GDM1 (cell line): ENCODE measurements at regions not wholly inside any gene's neighbourhood (a gene's known extent, or its start where the extent isn't known, plus 50 kb on each side); places are given as distances from the start of the nearest gene placed in this dataset.
"Not testable (repeated sequence)": the region's sequence is repeated elsewhere in the genome, so short reads cannot be mapped to it uniquely, and the experiment has no call there.

Experiments used
- DNase-seq: peaks from one replicate; lab custom pipeline; 2025; lab: John Stamatoyannopoulos, UW

DNA sequence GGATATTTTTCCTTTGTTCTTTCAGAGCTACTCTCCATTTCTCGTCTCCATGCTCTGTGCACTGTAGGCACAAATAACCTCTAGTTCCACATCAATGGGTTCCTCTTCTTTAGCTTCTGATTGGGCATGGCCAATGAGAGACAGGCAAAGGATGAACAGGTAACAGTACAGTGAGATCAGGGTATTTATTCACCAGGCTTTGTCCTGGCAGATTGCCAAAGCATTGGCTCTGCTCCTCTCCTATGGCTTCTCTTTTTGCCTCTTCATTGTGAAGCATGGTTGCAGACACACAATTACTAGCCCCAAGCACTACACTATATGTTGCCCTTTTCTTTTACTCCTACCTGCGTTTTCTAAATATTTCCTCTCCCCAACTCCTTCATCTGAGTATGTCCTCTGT lies 215.1 kb upstream of the ARRDC3 start:
- no peak for DNase-seq

DNA sequence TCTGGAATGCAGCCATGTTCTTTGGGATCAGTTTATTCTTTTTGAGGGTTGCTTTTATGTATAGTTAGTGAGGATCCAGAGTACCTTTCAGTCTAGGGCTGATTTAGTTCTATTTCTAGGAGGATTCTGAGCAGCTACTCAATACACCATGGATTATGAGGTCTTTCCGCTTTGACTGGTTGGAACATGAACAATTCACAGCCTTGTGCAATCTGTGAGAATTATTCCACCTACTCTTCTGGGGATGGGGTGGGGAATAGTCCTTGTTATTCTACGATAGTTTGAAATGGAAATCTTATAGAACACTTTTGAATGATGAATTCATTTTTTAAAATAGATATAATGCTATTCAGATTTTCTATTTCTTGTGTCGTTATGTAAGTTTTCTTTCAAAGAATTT lies 212.3 kb upstream of the ARRDC3 start:
- no peak for DNase-seq

- no peak for DNase-seq
These were observed 208.0 kb upstream of the ARRDC3 start for GRCh38 chr5:91591076-91591475.

- no peak for DNase-seq
These were observed 203.1 kb upstream of the ARRDC3 start for GRCh38 chr5:91586232-91586631.

GRCh38 chr5:91584352-91584751 lies 201.2 kb upstream of the ARRDC3 start:
- DNase-seq: no peak

DNA sequence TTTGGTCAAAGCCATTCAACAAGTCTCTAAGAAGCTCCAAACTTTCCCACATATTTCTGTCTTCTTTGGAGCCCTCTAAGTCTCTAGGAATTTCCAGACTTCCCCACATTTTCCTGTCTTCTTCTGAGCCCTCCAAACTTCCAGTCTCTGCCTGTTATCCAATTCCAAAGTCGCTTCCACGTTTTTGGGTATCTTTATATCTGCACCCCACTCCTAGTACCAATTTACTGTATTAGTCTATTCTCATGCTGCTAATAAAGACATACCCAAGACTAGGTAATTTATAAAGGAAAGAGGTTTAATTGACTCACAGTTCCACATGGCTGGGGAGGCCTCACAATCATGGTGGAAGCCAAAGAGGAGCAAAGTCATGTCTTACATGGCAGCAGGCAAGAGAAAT lies 182.9 kb upstream of the ARRDC3 start:
- not testable (repeated sequence) for DNase-seq

DNA sequence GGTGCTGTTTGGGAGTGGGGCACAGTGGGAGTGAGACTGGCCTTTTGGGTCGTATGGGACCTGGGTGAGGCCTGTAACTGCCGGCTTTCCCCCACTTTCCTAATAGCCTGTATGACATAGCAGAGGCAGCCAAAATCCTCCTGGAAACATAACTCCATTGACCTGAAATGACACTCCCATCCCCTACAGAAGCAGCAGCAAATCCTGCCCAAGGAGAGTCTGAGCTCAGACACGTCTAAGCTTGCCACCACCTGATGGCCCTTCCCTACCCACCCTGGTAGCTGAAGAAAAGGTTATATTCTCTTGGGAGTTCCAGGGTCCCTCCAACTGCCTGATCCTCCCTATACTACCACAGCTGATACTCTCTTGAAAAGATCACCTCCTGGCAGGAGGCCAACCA lies 179.8 kb upstream of the ARRDC3 start:
- DNase-seq: no peak

GRCh38 chr5:91541696-91542095 lies 158.6 kb upstream of the ARRDC3 start:
- no peak for DNase-seq

DNA sequence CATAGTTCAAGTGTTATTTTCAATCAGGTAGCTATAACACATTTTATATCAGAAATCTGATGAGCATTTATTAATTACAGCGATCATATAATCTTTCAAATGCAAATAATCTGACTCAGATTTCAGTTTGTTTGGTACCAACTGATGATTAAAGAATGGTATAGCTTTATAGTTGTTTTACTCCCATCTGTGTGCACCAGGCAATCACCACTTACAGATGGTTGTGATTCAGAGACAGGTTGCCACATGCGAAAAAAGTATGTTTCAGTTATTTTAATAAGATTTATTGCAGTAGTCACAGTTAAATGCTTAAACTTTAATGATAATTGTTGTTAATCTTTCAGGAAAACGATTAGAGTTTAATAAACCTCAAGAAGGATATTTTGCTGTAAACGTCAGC lies 155.1 kb upstream of the ARRDC3 start:
- DNase-seq: no peak

DNA sequence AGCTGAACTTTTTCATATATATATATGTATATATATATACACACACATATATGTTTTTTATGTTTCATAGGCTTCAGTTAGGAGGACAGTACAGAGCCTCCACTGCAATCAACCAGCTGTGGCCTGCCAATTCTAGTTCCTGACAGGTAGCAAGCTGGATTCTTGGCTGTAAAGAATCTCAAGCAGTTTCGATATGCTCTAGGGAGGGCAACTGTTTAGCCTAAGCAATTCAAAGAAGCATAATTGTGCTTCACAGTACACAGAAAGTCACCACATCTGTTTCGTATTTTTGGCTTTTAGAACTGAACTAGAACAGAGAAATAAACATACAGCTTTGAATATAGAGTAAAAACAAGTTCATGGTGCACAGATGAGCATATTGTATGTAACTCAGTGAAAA lies 152.4 kb upstream of the ARRDC3 start:
- no peak for DNase-seq

GRCh38 chr5:91534332-91534731 lies 151.2 kb upstream of the ARRDC3 start:
- no peak for DNase-seq

DNA sequence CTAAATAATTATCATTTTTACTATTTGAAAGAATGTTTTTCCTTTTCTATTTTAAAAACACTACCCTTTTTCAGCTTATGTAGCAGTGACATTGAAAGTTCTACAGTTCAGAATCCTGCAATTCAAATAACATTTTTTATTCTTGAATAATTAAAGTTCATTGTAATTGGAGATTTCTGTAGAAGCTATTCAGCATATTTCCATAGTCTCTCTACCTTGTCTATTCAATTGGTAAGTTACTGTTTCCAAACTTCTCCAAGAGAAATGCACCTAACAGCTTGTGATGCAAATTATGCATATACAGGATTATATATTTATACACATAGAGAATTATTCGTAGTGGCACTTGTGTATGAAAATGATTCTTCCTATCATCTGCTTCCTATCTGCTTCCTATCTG lies 149.7 kb upstream of the ARRDC3 start:
- DNase-seq: no peak

DNA sequence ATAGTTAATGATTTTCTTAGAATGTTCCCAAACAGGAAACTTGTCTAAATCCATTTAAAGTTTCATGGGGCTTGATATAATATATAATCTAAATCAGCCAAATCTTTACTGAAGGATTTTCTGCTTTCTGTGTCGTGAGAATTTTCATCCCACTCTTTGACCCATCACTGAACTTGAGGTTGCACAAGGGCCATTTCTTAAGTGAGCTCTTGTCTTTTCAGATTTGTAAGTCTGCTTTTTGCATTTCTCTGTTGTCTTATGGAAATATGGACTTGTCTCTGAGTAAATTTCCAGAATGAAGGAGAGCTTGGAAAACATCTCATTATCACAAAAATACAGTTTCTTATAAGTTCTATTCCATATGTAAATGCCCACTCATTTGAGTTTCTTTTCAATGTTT lies 149.2 kb upstream of the ARRDC3 start:
- DNase-seq: no peak

DNA sequence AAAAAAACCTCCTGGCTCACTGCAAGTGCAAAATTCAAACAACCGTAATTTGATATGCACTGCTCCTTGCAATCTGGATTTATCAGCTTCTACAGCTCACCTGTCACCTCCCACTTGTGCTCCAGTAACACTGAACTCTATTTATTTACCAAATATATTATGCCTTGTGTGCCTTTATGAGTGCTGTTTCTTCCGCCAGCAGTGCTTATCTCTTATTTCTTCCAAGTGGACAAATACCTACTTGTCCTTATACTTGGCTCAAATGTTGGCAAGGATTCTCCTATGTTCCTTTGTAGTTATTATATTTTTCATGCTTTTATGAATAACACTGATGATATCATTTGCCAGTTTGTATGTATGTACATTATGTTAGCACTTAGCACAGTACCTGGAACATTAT lies 145.7 kb upstream of the ARRDC3 start:
- DNase-seq: no peak

- no peak for DNase-seq
These were observed 138.7 kb upstream of the ARRDC3 start for GRCh38 chr5:91521785-91522184.

DNA sequence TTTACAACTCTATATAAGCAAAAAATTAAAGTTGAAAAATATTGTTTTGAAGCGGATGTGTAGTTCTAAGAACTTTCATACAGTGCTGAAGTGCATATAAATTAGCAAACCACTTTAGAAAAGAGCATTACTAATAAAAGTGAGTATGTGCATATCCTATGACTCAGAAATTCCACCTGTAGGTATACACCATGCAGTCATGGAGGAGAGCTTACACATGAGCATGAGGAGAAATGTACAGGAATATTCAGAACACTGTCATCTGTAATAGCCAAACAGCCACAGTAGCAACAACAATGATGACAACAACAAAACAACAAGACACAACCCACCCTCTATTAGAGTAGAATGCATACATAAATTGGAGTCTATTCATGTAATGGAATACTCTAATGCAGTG lies 138.2 kb upstream of the ARRDC3 start:
- no peak for DNase-seq

DNA sequence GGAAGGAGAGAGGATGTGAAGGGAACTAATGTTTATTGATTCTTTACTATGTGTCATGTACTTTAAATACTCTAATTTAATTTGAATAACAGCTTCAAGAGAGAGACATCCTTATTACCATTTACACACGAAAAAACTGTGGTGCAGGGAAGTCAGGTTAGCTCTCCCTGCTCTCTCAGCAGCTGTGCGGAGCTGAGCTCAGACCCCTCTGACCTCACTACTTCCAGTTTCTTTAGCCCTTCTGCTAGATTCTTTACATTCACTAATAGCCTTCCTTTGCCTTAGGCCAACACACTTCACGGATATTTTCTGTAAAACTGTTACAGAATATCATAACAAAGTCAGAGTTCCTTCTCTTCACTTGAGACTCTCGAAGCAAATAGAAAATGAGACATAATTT lies 131.3 kb upstream of the ARRDC3 start:
- DNase-seq: no peak

DNA sequence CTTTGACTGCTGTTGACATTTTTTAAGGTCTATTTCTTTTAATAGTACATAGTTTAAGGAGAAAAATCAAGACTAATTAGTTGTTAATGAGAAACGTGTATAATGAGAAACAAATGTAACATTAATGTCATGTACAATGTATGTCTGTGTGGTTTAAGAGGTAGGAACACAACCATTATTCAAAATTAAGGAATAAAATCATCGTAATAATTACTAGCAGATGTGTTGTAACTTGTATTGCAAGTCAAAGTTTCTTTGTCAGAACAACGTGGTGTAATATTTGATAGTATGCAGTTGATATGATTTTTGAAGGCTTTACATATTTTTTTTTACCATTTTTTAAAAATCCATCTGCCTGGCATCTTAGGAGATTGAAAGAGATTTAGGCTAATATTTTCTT lies 120.2 kb upstream of the ARRDC3 start:
- DNase-seq: no peak

DNA sequence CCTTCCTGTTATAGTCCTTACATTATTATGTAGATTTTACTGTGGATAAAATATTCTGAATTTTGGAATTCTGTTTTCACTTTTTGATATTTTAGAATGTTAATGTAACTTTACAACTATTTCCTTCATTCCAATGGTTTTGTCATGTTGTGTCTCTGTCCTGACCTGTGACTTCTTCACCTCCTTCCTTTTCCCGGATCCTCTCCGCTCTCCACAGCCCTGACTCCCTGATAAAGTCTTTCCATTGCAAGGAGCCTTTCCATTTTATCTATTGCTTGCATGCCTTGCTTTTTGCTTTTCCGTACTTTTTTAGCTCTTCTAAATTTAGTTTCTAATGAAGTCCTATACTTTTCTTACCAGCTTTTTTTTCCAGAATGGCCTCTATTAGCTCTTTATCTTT lies 117.6 kb upstream of the ARRDC3 start:
- no peak for DNase-seq

- DNase-seq: no peak
These were observed 116.9 kb upstream of the ARRDC3 start for GRCh38 chr5:91499943-91500531.

- DNase-seq: no peak
These were observed 112.6 kb upstream of the ARRDC3 start for GRCh38 chr5:91495699-91496098.

- DNase-seq: no peak
These were observed 111.4 kb upstream of the ARRDC3 start for GRCh38 chr5:91494447-91494996.

DNA sequence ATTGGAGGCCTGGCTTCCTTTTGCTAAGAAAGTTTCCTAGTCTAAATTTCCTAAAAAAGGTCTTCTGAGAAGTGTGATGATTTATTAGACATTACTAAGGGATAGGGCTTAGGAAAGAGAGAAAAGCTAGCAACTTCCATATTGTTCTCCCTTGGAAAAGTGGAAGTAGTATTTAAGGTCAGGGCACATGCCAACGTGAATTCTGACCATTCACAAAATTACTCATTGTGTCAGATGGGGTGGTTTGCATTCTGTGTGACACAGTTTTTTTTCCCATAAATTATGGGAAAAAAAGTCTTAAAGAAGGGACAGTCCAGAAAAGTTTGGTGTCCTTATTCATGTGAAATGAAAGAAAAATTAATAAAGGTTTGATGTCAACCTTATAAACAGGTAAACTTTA lies 110.0 kb upstream of the ARRDC3 start:
- DNase-seq: no peak

- DNase-seq: no peak
These were observed 108.1 kb upstream of the ARRDC3 start for GRCh38 chr5:91491229-91491628.

DNA sequence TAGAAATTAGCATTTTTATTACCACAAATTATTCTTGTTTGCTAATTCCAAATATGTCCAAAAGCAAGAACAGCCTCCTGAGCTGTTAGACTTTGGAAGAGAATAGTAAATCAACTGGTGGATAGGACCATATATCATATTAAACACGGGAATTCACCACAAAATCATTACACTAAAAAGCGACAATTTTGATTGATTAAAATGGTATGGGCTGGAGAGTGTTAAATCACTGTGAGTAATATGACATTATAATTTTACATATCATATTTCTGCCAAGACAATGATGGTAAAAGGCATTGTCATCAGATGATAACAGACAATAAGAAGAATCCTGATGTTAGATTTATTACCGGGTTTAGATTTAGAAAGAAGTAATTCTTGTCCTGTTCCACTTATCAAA lies 107.2 kb upstream of the ARRDC3 start:
- no peak for DNase-seq
